G401.6 (cell line): ENCODE measurements at regions not wholly inside any gene's neighbourhood (a gene's known extent, or its start where the extent isn't known, plus 50 kb on each side); places are given as distances from the start of the nearest gene placed in this dataset.
A peak's percentile ranks its signal among the peaks of the same experiment; 100 is the strongest.
"Not testable (repeated sequence)": the region's sequence is repeated elsewhere in the genome, so short reads cannot be mapped to it uniquely, and the experiment has no call there.

Experiments
- FAIRE-seq: peaks from 2 replicates; lab custom pipeline; 2012; peaks lifted over from hg19 to GRCh38; lab: Jason Lieb, UNC

DNA sequence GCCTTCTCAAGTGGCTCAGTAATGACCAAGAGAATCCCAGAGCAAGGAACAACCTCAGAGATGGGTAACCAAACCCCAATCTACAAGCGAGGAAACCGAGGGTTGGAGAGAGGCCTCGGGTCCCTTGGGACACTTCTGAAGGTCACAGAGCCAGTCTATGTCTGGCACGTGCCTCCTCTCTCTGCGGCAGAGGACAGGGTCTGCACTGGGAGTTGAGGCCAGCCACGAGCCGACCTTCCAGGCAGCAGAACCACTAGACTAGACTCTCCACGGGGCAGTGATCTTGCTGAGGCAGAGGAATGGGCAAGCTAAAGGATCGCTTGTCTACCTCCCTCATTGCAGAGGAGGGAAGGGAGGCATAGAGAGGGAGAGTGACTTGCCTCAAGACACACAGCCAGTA, 100.6 kb upstream of the SMAD3 start:
- FAIRE-seq: no peak

DNA sequence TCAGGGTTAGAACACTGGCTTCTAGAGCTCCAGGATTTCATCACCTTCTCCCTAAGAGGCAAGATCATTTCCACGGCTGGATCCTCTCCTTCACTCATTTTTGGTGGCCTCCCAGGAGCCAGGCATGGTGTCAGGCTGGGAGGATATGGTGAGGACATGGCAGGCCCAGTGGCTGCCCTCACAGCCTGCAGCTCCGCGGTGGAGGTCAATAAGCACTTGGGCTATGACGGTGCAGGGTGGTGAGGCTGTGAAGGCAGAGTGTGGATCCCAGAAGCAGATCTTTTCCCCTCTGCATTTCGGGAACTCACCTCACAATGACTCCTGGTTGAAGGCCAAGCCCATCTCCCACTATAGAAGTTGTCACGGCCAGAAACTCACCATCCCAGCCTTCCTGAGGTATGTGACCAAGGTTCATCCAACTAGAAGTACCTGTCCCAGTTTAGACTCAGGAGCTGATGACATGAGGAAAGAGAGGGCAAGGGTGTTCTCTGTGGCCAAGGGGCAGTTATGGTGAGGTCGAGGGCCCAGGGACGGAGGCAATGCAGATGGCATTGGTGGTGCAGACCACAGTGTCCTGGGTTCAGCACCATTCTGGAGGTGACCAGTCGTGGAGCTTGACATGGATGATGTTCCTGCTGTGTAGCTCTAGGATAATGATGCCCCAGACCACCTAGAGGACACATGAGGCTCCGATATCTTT, 100.1 kb upstream of the SMAD3 start:
- no peak for FAIRE-seq

GRCh38 chr15:66966256-66966655, 99.1 kb upstream of the SMAD3 start:
- no peak for FAIRE-seq

GRCh38 chr15:66968806-66969596, 96.4 kb upstream of the SMAD3 start:
- FAIRE-seq: no peak

DNA sequence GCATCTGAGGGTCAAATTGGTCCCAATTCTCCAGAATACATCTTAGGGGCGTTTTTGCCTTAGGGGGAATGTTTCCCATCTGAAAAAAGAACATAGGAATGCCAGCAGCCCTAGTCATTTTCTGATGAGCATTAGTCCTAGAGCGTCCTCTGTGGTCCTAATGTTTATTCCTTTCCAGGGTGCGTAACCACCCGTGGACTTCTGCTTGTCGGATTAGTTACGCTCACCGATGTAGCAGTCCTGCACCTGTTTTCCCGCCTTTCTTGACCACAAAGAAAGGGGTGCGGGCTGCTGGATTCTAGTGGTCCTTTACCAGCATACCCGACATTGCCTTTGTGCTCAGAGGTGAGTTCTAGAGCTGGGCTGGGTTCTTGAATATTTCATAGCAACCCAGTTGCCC, 91.3 kb upstream of the SMAD3 start:
- not testable (repeated sequence) for FAIRE-seq

- not testable (repeated sequence) for FAIRE-seq
Measured at GRCh38 chr15:66976106-66976640, 89.2 kb upstream of the SMAD3 start.

DNA sequence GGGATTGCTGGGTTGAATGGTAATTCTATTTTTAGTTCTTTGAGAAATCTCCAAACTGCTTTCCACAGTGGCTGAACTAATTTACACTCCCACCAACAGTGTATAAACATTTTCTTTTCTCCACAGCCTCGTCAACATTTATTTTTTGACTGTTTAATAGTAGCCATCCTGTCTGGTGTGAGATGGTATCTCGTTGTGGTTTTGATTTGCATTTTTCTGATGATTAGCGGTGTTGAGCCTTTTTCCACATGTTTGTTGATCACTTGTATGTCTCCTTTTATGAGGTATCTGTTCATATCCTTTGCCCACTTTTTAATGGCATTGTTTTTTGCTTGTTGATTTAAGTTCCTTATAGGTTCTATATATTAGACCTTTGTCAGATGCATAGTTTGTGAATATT, 85.1 kb upstream of the SMAD3 start:
- not testable (repeated sequence) for FAIRE-seq

GRCh38 chr15:66981771-66982170, 83.6 kb upstream of the SMAD3 start:
- no peak for FAIRE-seq

- FAIRE-seq: no peak
Measured at GRCh38 chr15:66982250-66982649, 83.2 kb upstream of the SMAD3 start.

DNA sequence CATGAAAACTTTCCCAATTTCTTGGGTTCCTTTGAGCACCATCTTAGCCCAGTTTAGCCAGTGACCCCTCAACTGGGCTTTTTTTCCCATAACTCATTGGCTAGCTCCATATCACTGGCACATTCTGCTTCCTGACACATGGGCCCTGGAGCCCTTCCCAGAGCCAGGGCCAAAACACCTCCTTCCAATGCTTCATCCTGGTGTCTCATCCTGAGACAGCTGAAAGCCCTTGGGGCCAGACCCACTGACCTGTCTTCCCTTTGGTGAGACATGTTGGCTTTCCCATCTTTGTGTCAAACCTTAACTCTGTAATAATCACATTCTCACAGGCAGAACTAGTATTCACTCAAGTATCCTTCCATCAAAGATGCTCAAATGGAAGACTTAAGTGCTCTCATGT, 82.6 kb upstream of the SMAD3 start:
- FAIRE-seq: no peak

DNA sequence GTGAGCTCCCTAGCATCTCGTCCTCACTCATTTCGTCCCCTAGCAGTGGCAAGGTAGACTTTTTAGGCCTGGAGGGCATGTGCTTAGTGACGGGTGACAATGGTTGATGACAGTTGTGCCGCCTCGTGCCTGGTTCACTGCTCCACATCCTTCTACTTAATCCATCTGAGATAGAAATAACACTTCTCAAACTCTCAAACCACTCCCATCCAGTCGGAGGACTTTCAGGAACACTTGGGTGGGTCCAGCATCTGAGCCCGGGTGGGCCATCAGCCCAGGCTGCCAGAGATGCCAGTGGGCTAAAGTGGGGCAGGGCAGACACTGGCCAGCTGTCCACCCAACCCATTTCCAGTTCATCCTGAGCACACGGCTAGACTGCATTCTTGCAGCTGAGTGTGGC, 79.7 kb upstream of the SMAD3 start:
- no peak for FAIRE-seq

GRCh38 chr15:66986951-66987350, 78.5 kb upstream of the SMAD3 start:
- no peak for FAIRE-seq

DNA sequence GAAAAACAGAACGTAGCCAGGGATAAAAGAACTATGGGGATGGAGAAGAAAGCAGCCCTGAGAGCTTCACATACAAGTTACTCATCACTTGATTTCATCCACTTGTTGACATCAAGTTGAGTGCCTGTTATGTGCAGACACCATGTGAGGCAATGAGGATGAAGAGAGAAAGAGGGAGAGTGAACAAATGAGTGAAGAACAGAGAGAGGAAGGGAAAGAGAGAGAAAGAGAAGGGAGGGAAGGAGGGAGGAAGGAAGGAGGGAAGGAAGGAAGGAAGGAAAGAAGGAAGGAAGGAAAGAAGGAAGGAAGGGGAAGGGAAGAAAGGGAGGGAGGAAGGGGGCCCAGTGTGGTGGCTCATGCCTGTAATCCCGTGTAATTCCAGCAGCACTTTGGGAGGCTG, 72.3 kb upstream of the SMAD3 start:
- no peak for FAIRE-seq

DNA sequence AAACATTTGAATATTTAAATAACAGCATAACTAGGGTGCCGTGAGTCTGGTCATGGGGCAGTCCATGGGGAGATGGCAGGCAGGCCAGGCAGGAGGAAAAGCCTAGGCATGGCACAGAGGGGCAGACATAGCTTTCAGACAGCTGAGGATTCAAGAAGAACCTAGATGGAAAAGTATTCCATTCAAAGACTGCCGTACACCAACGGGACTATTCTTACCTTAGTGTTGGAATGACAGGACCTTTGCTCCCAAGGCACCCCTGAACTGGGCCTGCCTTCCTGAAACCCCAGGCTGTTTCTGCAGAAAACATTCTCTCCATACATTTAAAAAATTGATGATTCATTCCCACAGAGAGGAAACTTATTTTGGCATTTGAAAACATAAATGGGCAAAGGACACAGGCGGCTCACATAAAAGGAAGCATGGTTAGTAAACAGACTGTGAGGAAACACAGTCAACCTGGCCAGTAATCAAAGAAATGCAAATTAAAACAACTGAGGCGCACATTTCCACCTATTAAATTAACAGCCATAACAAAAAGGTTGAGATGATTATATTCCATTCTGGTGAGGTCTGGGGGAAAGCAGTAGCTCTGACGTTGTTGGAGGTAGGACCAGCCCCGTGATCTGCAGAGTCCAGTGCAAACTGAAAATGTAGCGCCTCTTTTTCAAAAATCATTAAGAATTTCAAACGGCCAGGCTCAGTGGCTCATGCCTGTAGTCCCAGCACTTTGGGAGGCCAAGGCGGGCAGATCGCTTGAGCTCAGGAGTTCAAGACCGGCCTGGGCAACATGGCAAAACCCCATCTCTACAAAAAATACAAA, 71.3 kb upstream of the SMAD3 start:
- no peak for FAIRE-seq

DNA sequence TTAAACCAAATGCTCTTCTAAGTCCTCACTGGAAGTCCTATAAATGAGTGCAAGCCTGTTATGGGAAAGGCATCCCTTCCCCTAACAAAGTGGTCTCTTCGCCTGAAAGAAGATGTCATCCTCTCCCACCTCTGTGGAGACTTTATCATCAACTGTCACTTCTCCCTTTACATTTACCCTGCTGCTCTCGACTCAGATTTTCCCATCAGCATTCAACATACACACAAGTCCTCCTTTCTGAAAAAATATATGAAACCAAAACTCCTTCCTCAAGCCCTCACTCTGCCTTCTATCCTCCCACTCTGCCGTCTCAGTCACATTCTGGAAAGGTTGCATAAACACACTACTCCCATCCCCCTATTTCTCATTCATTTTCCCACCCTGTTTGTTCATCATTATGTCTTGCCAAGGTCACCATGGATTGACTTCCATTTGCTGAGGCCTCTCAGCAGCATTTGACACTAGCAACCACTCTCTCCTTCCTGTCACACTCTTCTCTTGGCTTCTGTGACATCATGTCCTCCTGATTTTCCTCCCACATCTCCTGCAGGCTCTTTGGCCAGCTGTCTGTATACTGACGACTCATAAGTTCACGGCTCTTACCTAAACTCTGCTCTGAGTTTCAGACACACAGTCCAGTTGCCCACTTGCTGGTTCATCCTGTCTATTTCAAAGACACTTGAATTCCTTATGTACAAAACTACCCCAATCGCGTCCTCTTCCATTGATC, 70.3 kb upstream of the SMAD3 start:
- no peak for FAIRE-seq

DNA sequence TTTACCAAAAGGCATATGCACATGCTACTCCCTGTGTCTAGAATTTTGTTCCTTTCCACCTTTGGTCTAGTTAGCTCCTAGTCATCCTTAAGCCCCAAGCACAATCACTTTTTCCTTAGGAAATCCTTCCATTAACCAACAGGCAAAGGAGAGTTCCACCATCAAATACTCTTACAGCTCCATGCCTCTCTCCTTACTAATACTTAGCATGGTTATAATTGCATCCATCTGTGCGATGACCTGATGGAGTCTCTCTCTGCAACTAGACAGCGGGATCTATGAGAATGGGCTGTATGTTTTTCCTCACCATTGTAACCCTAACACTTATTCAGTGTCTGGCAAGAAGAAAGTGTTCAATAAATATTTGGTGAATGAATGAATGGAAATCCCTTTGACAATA, 69.3 kb upstream of the SMAD3 start:
- no peak for FAIRE-seq

GRCh38 chr15:66997212-66997611, 68.2 kb upstream of the SMAD3 start:
- FAIRE-seq: peak; percentile 45

DNA sequence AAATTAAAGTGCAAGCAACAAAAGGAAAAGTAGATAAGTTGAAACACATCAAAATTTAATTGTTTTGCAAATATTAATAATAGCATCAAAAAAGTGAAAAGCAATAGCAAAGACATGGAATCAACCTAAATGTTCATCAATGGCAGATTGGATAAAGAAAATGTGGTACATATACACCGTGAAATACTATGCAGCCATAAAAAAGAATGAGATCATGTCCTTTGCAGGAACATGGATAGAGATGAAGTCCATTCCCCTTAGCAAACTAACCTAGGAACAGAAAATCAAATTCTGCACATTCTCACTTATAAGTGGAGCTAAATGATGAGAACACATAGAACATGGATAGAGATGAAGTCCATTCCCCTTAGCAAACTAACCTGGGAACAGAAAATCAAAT, 67.2 kb upstream of the SMAD3 start:
- not testable (repeated sequence) for FAIRE-seq

GRCh38 chr15:66999046-66999968, 66.1 kb upstream of the SMAD3 start:
- no peak for FAIRE-seq

- FAIRE-seq: no peak
Measured at GRCh38 chr15:67000896-67001295, 64.5 kb upstream of the SMAD3 start.

- no peak for FAIRE-seq
Measured at GRCh38 chr15:67002368-67002767, 63.0 kb upstream of the SMAD3 start.
